ENCODE measurements at regions not wholly inside any gene's neighbourhood (a gene's known extent, or its start where the extent isn't known, plus 50 kb on each side); places are given as distances from the start of the nearest gene placed in this dataset.

GRCh38 chr4:77471821-77472495 is 133.7 kb upstream of the CXCL13 start:
- TF ChIP-seq CTCF (IDR thresholded peaks at IDR 0.05) (no peak), POLR2AphosphoS5 (IDR thresholded peaks at IDR 0.05; ENCODE audit: low read depth, low read length) (no peak), REST (IDR thresholded peaks at IDR 0.05; ENCODE audit: insufficient read depth in 1 of 2, low read depth in 2 of 2, low read length in 1 of 2) (no peak)

Measured in Panc1 (cell line).